IMR-90 (cell line): ENCODE measurements at regions not wholly inside any gene's neighbourhood (a gene's known extent, or its start where the extent isn't known, plus 50 kb on each side); places are given as distances from the start of the nearest gene placed in this dataset.

Source experiments
- ATAC-seq: fragments of 200-7000 bp; cut with Tn5 transposase; 2 replicates; pipeline ENCODE4 v1.9.1; 2020; ENCODE audit warnings: low read depth, mild to moderate bottlenecking, moderate library complexity
- BruUV-seq: library from RNA; stranded (reverse); fragments of 400-500 nt; replicated peaks from 2 replicates; lab custom pipeline; 2021; lab: Mats Ljungman, UMichigan
- CTCF ChIA-PET: fragments of 300-600 bp; formaldehyde crosslinking; extraction: SDS; loops from one replicate; lab custom pipeline; 2021; ENCODE audit warnings: antibody characterized with exemption; lab: Yijun Ruan, JAX
- POLR2A ChIA-PET: fragments of 300-600 bp; sonication (Branson Sonifier 250); formaldehyde crosslinking; loops from one replicate; lab custom pipeline; 2022; ENCODE audit warnings: antibody characterized with exemption; ENCODE audit not compliant: unreplicated experiment; lab: Charles Lee
- DNase-seq: peaks from one replicate; pipeline ENCODE4 v3.0.0; 2013
- H2AFZ ChIP-seq: replicated peaks from 2 replicates; pipeline ENCODE3; 2013; ENCODE audit warnings: low read length, mild to moderate bottlenecking; ENCODE audit not compliant: poor library complexity
- H2AK5ac ChIP-seq: 2 replicates; pipeline ENCODE4 v1.6.1; 2013; ENCODE audit warnings: low read depth, low read length, inconsistent platforms
- H2AK9ac ChIP-seq: replicated peaks from 2 replicates; pipeline ENCODE3; 2013; ENCODE audit warnings: mild to moderate bottlenecking, low read depth, low read length, moderate library complexity; ENCODE audit not compliant: poor library complexity
- H2BK120ac ChIP-seq: 2 replicates; pipeline ENCODE4 v1.6.1; 2013; ENCODE audit warnings: low read depth, low read length, inconsistent platforms
- H2BK15ac ChIP-seq: 3 replicates; pipeline ENCODE4 v1.6.1; 2013; ENCODE audit warnings: low read depth, low read length, inconsistent platforms
- H2BK20ac ChIP-seq: 2 replicates; pipeline ENCODE4 v1.6.1; 2013; ENCODE audit warnings: low read depth, mild to moderate bottlenecking, inconsistent platforms, low read length, moderate library complexity
- H2BK5ac ChIP-seq: 2 replicates; pipeline ENCODE4 v1.6.1; 2013; ENCODE audit warnings: mild to moderate bottlenecking, low read depth, low read length, inconsistent platforms; ENCODE audit not compliant: poor library complexity, severe bottlenecking
- H3K14ac ChIP-seq: replicated peaks from 2 replicates; pipeline ENCODE4 v1.6.1; 2013; ENCODE audit warnings: low read depth, low read length, inconsistent platforms
- H3K18ac ChIP-seq: 2 replicates; pipeline ENCODE4 v1.6.1; 2013; ENCODE audit warnings: low read depth, low read length, control low read depth
- H3K23ac ChIP-seq: 2 replicates; pipeline ENCODE4 v1.6.1; 2013; ENCODE audit warnings: low read depth, low read length, inconsistent platforms
- H3K27ac ChIP-seq: 2 replicates; pipeline ENCODE4 v1.5.1; 2013; ENCODE audit warnings: mild to moderate bottlenecking, control low read depth, low read length; ENCODE audit not compliant: insufficient read depth
- H3K27me3 ChIP-seq: 2 replicates; pipeline ENCODE4 v1.6.1; 2013; ENCODE audit warnings: low read length; ENCODE audit not compliant: control insufficient read depth, insufficient read depth
- H3K36me3 ChIP-seq: 2 replicates; pipeline ENCODE4 v1.6.1; 2013; ENCODE audit warnings: low read length, mixed read lengths; ENCODE audit not compliant: control insufficient read depth, insufficient read depth
- H3K4ac ChIP-seq: 2 replicates; pipeline ENCODE4 v1.6.1; 2013; ENCODE audit warnings: low read depth, low read length, inconsistent platforms
- H3K4me1 ChIP-seq: 2 replicates; pipeline ENCODE4 v1.6.1; 2013; ENCODE audit warnings: low read length, mixed read lengths; ENCODE audit not compliant: control insufficient read depth, insufficient read depth
- H3K4me2 ChIP-seq: 2 replicates; pipeline ENCODE4 v1.6.1; 2013; ENCODE audit warnings: low read depth, mild to moderate bottlenecking, control low read depth, low read length, moderate library complexity
- H3K4me3 ChIP-seq: 2 replicates; pipeline ENCODE4 v1.5.1; 2013; ENCODE audit warnings: low read depth, mild to moderate bottlenecking, control low read depth, low read length, moderate library complexity; ENCODE audit not compliant: insufficient read depth
- H3K56ac ChIP-seq: 2 replicates; pipeline ENCODE4 v1.6.1; 2013; ENCODE audit warnings: low read length, inconsistent platforms; ENCODE audit not compliant: insufficient read depth; ENCODE audit errors: extremely low read depth
- H3K79me1 ChIP-seq, 2 experiments: 2 replicates each; pipeline ENCODE4 v1.6.1; 2013; ENCODE audit warnings: low read length in 2 of 2, inconsistent platforms in 1 of 2, low read depth in 1 of 2
- H3K9ac ChIP-seq: 2 replicates; pipeline ENCODE4 v1.6.1; 2013; ENCODE audit warnings: low read depth, low read length, control low read depth
- H3K9me1 ChIP-seq: 2 replicates; pipeline ENCODE4 v1.6.1; 2013; ENCODE audit warnings: low read length, inconsistent platforms; ENCODE audit not compliant: insufficient read depth
- H3K9me3 ChIP-seq: 2 replicates; pipeline ENCODE4 v1.6.1; 2013; ENCODE audit warnings: low read length; ENCODE audit not compliant: control insufficient read depth, insufficient read depth
- H4K20me1 ChIP-seq: 2 replicates; pipeline ENCODE4 v1.6.1; 2013; ENCODE audit warnings: low read length, inconsistent platforms; ENCODE audit not compliant: insufficient read depth
- H4K5ac ChIP-seq: 2 replicates; pipeline ENCODE4 v1.6.1; 2013; ENCODE audit warnings: mild to moderate bottlenecking, low read depth, low read length, control low read depth
- H4K8ac ChIP-seq, 2 experiments: 2 replicates each; pipeline ENCODE4 v1.6.1; 2013; ENCODE audit warnings: low read depth in 2 of 2, low read length in 2 of 2, control low read depth in 1 of 2, inconsistent platforms in 1 of 2
- H4K91ac ChIP-seq: 2 replicates; pipeline ENCODE4 v1.6.1; 2013; ENCODE audit warnings: low read depth, low read length, inconsistent platforms; ENCODE audit not compliant: insufficient read depth
- BHLHE40 ChIP-seq: fragments of 150-350 bp; IDR thresholded peaks from 2 replicates; pipeline ENCODE4 v1.6.1; 2016; ENCODE audit warnings: mild to moderate bottlenecking, low read depth, low read length
- CEBPB ChIP-seq: IDR thresholded peaks from 2 replicates; pipeline ENCODE4 v1.6.1; 2012; ENCODE audit warnings: low read depth, low read length, improper control_type of control experiment
- CTCF ChIP-seq: conservative IDR thresholded peaks from 2 replicates; pipeline ENCODE4 v1.5.1; 2012; ENCODE audit warnings: mild to moderate bottlenecking, low read depth, low read length, improper control_type of control experiment
- FOS ChIP-seq: fragments of 150-350 bp; IDR thresholded peaks from 2 replicates; pipeline ENCODE4 v1.6.1; 2016; ENCODE audit warnings: low read depth, low read length
- MXI1 ChIP-seq: IDR thresholded peaks from 2 replicates; pipeline ENCODE4 v1.6.1; 2012; ENCODE audit warnings: low read depth, mild to moderate bottlenecking, low read length, moderate library complexity, borderline replicate concordance
- POLR2A ChIP-seq: IDR thresholded peaks from 2 replicates; pipeline ENCODE4 v1.6.1; 2012; ENCODE audit warnings: mild to moderate bottlenecking, low read depth, low read length
- RCOR1 ChIP-seq: IDR thresholded peaks from 2 replicates; pipeline ENCODE4 v1.6.1; 2012; ENCODE audit warnings: mild to moderate bottlenecking, low read length, improper control_type of control experiment; ENCODE audit not compliant: insufficient replicate concordance
- RFX5 ChIP-seq: IDR thresholded peaks from 2 replicates; pipeline ENCODE4 v1.8.0; 2012; ENCODE audit warnings: low read depth, mild to moderate bottlenecking, low read length, moderate library complexity
- SMC3 ChIP-seq: fragments of 150-350 bp; IDR thresholded peaks from 2 replicates; pipeline ENCODE4 v1.6.1; 2016; ENCODE audit warnings: low read depth, mild to moderate bottlenecking, antibody characterized with exemption, low read length, moderate library complexity
- USF2 ChIP-seq: fragments of 150-350 bp; IDR thresholded peaks from 2 replicates; pipeline ENCODE4 v1.6.1; 2017; ENCODE audit warnings: mild to moderate bottlenecking, antibody characterized with exemption, low read length, low read depth
- WGBS, 2 experiments: methylation state at CpG; one replicate each; pipeline versions ENCODE4 v1.1.5 to v1.1.7; 2013; ENCODE audit warnings: missing lambda C conversion rate in 2 of 2; ENCODE audit not compliant: insufficient read length in 1 of 2; ENCODE audit errors: extremely low coverage in 2 of 2; 5-methylcytosine and 5-hydroxymethylcytosine counted together
- dilution Hi-C: fragments of 300-500 bp; cut with HindIII; formaldehyde crosslinking; loops from one replicate; pipeline ENCODE4 v1.14.3; 2018; ENCODE audit warnings: low sequenced_read_pairs; ENCODE audit not compliant: unreplicated experiment
- in situ Hi-C: fragments of 300-500 bp; cut with MboI; formaldehyde crosslinking; loops from 3 replicates; pipeline ENCODE4 v1.14.3; 2019; ENCODE audit warnings: low sequenced_read_pairs, inconsistent platforms, mixed read lengths
- intact Hi-C: fragments of 100-400 bp; cut with micrococcal nuclease; formaldehyde crosslinking; loops from 2 replicates; pipeline ENCODE4 v1.10.0; 2022

GRCh38 chr20:47888351-47888750 is 103.1 kb upstream of the SULF2 start:
- BruUV-seq: no TSS peak
- Histone ChIP-seq H3K4ac (no peak overlapping the region), H3K9ac (no peak overlapping the region), H2BK120ac (no peak overlapping the region), H3K9me1 (no peaks in the 10 kb centered on the region), H4K8ac (no peak overlapping the region), H4K91ac (no peak overlapping the region), H2BK20ac (no peak overlapping the region), H2AFZ (no peak overlapping the region), H3K27ac (no peak overlapping the region), H3K4me2 (no peak overlapping the region), H2AK9ac (no peak overlapping the region), H3K9me3 (no peaks in the 10 kb centered on the region), H3K23ac (no peak overlapping the region), H3K4me1 (no peaks in the 10 kb centered on the region), H3K79me1 (no peaks in the 10 kb centered on the region), H2BK15ac (no peak overlapping the region), H3K18ac (no peak overlapping the region), H3K56ac (no peak overlapping the region), H2AK5ac (no peak overlapping the region), H4K20me1 (no peaks in the 10 kb centered on the region), H3K27me3 (no peaks in the 10 kb centered on the region; the same call in 1 of the 2 replicates), H3K14ac (no peak overlapping the region), H3K4me3 (no peak overlapping the region), H4K5ac (no peak overlapping the region), H3K36me3 (no peaks in the 10 kb centered on the region), H2BK5ac (no peak overlapping the region)
- no peak for ATAC-seq
- in situ Hi-C loops: no loop called here
- 56% methylated on average over 4 of the region's 14 CpGs; no CpG with 5 or more reads in 1 of the 2 experiments for WGBS, 2 experiments
- intact Hi-C loops: no loop called here
- TF ChIP-seq CEBPB: no peak
- TF ChIP-seq CTCF: no peak
- TF ChIP-seq RCOR1: no peak
- TF ChIP-seq FOS: no peak
- no peak for TF ChIP-seq BHLHE40
- TF ChIP-seq MXI1: no peak
- TF ChIP-seq POLR2A: no peak
- TF ChIP-seq RFX5: no peak
- no peak for TF ChIP-seq USF2
- no peak for TF ChIP-seq SMC3
- dilution Hi-C loops: no loop called here
- DNase-seq: no peak
- CTCF ChIA-PET: no interaction called here
- POLR2A ChIA-PET: no interaction called here
